BE2C (cell line): ENCODE measurements at regions not wholly inside any gene's neighbourhood (a gene's known extent, or its start where the extent isn't known, plus 50 kb on each side); places are given as distances from the start of the nearest gene placed in this dataset.
"Not testable (repeated sequence)": the region's sequence is repeated elsewhere in the genome, so short reads cannot be mapped to it uniquely, and the experiment has no call there.

Experiments
- DNase-seq: peaks from one replicate; pipeline ENCODE4 v3.0.0-alpha.2; 2020
- H3K27me3 ChIP-seq: fragments of 250-450 bp; sonication (Bioruptor Pico); 2 replicates; pipeline ENCODE4 v1.5.1; 2020; ENCODE audit warnings: mild to moderate bottlenecking
- H3K36me3 ChIP-seq: fragments of 250-450 bp; sonication (Bioruptor Pico); 2 replicates; pipeline ENCODE4 v1.5.1; 2020; ENCODE audit warnings: mild to moderate bottlenecking
- H3K4me1 ChIP-seq: fragments of 250-450 bp; sonication (Bioruptor Pico); 2 replicates; pipeline ENCODE4 v1.5.1; 2020
- H3K4me3 ChIP-seq: 2 replicates; pipeline ENCODE4 v1.5.1; 2011; ENCODE audit warnings: low read depth, low read length
- H3K9me3 ChIP-seq: fragments of 250-450 bp; sonication (Bioruptor Pico); 2 replicates; pipeline ENCODE4 v1.5.1; 2020
- CTCF ChIP-seq: IDR thresholded peaks from 2 replicates; pipeline ENCODE4 v1.5.1; 2012; ENCODE audit warnings: mild to moderate bottlenecking, low read depth, low read length

GRCh38 chr4:1549638-1550035 lies 134.5 kb downstream of the FAM53A start:
- Histone ChIP-seq H3K4me1 (no peaks in the 10 kb centered on the region), H3K9me3 (no peaks in the 10 kb centered on the region), H3K4me3 (no peak overlapping the region), H3K36me3 (no peaks in the 10 kb centered on the region), H3K27me3 (peaks cover 27% of the 10 kb centered on the region)
- no peak for TF ChIP-seq CTCF
- no peak for DNase-seq

GRCh38 chr4:1548827-1549637 lies 135.1 kb downstream of the FAM53A start:
- H3K27me3 ChIP-seq: peaks cover 28% of the 10 kb centered on the region
- H3K36me3 ChIP-seq, H3K4me3 ChIP-seq, H3K9me3 ChIP-seq, H3K4me1 ChIP-seq: not testable (repeated sequence)
- TF ChIP-seq CTCF: peak; percentile 72
- peak; percentile 62 for DNase-seq

GRCh38 chr4:1547856-1548826 lies 136.0 kb downstream of the FAM53A start:
- Histone ChIP-seq H3K27me3 (peaks cover 23% of the 10 kb centered on the region), H3K36me3 (no peaks in the 10 kb centered on the region), H3K9me3 (no peaks in the 10 kb centered on the region), H3K4me1 (no peaks in the 10 kb centered on the region), H3K4me3 (no peak overlapping the region)
- no peak for TF ChIP-seq CTCF
- DNase-seq: no peak

GRCh38 chr4:1547131-1547855 lies 136.8 kb downstream of the FAM53A start:
- Histone ChIP-seq H3K36me3 (no peaks in the 10 kb centered on the region), H3K4me1 (no peaks in the 10 kb centered on the region), H3K27me3 (peaks cover 27% of the 10 kb centered on the region), H3K4me3 (no peak overlapping the region), H3K9me3 (no peaks in the 10 kb centered on the region)
- TF ChIP-seq CTCF: no peak
- DNase-seq: no peak

GRCh38 chr4:1544861-1545281 lies 138.6 kb upstream of the NKX1-1 start:
- H3K4me1 ChIP-seq: no peaks in the 10 kb centered on the region
- no peak for DNase-seq
- H3K27me3 ChIP-seq: peaks cover 39% of the 10 kb centered on the region
- no peak overlapping the region for H3K4me3 ChIP-seq
- no peaks in the 10 kb centered on the region for H3K36me3 ChIP-seq
- no peaks in the 10 kb centered on the region for H3K9me3 ChIP-seq
- TF ChIP-seq CTCF: no peak

- not testable (repeated sequence) for DNase-seq, H3K4me3 ChIP-seq, H3K4me1 ChIP-seq, H3K9me3 ChIP-seq, H3K36me3 ChIP-seq
- peaks cover 40% of the 10 kb centered on the region for H3K27me3 ChIP-seq
Measured at GRCh38 chr4:1544435-1544834, 138.2 kb upstream of the NKX1-1 start.
